MCF 10A (cell line): ENCODE measurements at regions not wholly inside any gene's neighbourhood (a gene's known extent, or its start where the extent isn't known, plus 50 kb on each side); places are given as distances from the start of the nearest gene placed in this dataset.
"Not testable (repeated sequence)": the region's sequence is repeated elsewhere in the genome, so short reads cannot be mapped to it uniquely, and the experiment has no call there.

ENCODE experiments used
- BruUV-seq: library from RNA; stranded (reverse); fragments of 400-500 nt; replicated peaks from 2 replicates; lab custom pipeline; 2021; lab: Mats Ljungman, UMichigan
- CTCF ChIA-PET: fragments of 300-600 bp; sonication (Branson Sonifier 250); formaldehyde crosslinking; extraction: SDS; loops from one replicate; lab custom pipeline; 2021; ENCODE audit warnings: antibody characterized with exemption, inconsistent platforms; lab: Yijun Ruan, JAX
- POLR2A ChIA-PET: fragments of 300-600, 350-650 bp; sonication (Branson Sonifier 250); formaldehyde crosslinking; extraction: SDS; loops from one replicate; lab custom pipeline; 2020; ENCODE audit warnings: antibody characterized with exemption, inconsistent platforms; lab: Yijun Ruan, JAX
- DNase-seq: peaks from one replicate; pipeline ENCODE4 v3.0.0-alpha.2; 2018; ENCODE audit not compliant: unreplicated experiment
- H3K27ac Mint-ChIP-seq: one replicate; pipeline ENCODE4 v1.8.0; 2022; ENCODE audit warnings: mild to moderate bottlenecking, low read depth, mixed read lengths; ENCODE audit not compliant: unreplicated experiment
- H3K27me3 Mint-ChIP-seq: one replicate; pipeline ENCODE4 v1.8.0; 2022; ENCODE audit warnings: mixed read lengths; ENCODE audit not compliant: insufficient read depth, unreplicated experiment
- H3K36me3 Mint-ChIP-seq: one replicate; pipeline ENCODE4 v1.8.0; 2022; ENCODE audit warnings: mild to moderate bottlenecking, moderate library complexity, mixed read lengths; ENCODE audit not compliant: insufficient read depth, unreplicated experiment
- H3K4me1 Mint-ChIP-seq: one replicate; pipeline ENCODE4 v1.8.0; 2022; ENCODE audit warnings: mixed read lengths; ENCODE audit not compliant: insufficient read depth, unreplicated experiment
- H3K4me3 Mint-ChIP-seq: one replicate; pipeline ENCODE4 v1.8.0; 2022; ENCODE audit warnings: mild to moderate bottlenecking, moderate library complexity, mixed read lengths; ENCODE audit not compliant: unreplicated experiment
- H3K9me3 Mint-ChIP-seq: one replicate; pipeline ENCODE4 v1.8.0; 2022; ENCODE audit warnings: mixed read lengths; ENCODE audit not compliant: unreplicated experiment
- intact Hi-C: fragments of 100-400 bp; cut with micrococcal nuclease; formaldehyde crosslinking; loops from 2 replicates; pipeline ENCODE4 v1.14.1; 2022
- TF ChIP-seq, protein P1 (sequence below): fragments of 200-600 bp; IDR thresholded peaks from one replicate; pipeline ENCODE4 v1.8.0; 2022; ENCODE audit warnings: antibody characterized with exemption, mild to moderate bottlenecking; ENCODE audit not compliant: unreplicated experiment

DNA sequence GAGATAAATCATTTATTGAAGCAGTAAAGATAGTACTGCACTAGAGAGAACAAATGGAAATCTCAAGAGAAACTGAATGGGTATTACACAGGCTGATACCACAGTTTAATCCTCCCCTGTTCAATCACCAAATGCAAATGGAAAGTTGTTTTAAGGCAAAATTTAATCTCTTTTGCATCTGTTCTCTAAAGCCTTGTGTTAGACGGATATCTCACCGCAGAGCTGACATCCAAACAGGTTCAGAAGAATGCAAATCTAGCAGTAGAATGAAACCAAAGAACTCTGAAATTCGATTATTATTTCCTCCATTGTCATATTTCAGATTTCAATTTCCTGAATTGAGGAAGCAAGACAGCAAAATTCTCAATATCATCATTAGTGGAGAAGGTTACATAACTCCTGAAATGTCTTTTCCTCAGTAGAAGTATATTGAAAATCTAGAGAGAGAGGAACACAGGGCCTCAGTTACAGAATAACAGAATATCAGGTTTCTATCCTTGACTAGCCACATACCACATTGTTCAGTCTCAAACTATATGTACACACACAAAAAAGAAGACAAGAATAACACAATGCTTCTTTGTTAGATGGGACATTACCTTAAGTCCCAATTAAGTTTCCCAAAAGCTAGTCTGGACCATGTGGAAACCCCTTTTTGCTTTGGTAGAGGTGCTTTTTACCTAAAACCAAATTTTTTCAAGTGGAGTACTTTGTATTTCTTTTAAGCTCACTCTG is 94.1 kb upstream of the BANK1 start:
- no peaks in the 10 kb centered on the region for H3K36me3 Mint-ChIP-seq
- CTCF ChIA-PET, result interaction anchor here (0.6 kb wide), 3 partner anchors 59 to 472 kb away, joined by 3 read pairs; no protein-coding TSS in a partner anchor
- no peak overlapping the region for H3K4me3 Mint-ChIP-seq
- H3K27ac Mint-ChIP-seq, result no peak overlapping the region
- H3K27me3 Mint-ChIP-seq, result no peaks in the 10 kb centered on the region
- H3K4me1 Mint-ChIP-seq, result peaks cover 21% of the 10 kb centered on the region
- intact Hi-C loops, result no loop called here
- no TSS peak for BruUV-seq
- DNase-seq, result no peak
- no peaks in the 10 kb centered on the region for H3K9me3 Mint-ChIP-seq
- TF ChIP-seq, protein P1, sequence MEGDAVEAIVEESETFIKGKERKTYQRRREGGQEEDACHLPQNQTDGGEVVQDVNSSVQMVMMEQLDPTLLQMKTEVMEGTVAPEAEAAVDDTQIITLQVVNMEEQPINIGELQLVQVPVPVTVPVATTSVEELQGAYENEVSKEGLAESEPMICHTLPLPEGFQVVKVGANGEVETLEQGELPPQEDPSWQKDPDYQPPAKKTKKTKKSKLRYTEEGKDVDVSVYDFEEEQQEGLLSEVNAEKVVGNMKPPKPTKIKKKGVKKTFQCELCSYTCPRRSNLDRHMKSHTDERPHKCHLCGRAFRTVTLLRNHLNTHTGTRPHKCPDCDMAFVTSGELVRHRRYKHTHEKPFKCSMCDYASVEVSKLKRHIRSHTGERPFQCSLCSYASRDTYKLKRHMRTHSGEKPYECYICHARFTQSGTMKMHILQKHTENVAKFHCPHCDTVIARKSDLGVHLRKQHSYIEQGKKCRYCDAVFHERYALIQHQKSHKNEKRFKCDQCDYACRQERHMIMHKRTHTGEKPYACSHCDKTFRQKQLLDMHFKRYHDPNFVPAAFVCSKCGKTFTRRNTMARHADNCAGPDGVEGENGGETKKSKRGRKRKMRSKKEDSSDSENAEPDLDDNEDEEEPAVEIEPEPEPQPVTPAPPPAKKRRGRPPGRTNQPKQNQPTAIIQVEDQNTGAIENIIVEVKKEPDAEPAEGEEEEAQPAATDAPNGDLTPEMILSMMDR, result no peak
- POLR2A ChIA-PET, result no interaction called here

DNA sequence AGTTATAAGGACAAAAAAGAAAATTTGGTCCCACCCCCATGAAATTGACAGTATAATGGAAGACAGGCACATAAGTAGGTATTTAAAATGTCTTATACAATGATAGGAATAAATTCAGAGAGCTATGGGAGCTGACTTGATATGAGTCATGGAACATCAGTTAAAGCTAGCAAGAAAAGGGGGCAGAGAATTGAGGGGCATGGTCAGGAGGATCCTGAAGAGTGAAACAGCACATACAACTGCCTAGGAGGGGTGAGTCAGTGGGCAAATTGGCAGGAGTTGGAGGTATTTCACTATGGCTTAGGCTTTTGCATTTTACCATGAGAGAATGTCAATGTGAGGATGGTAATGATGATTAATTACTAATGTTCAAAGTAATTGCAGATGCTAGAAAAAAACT is 95.4 kb upstream of the BANK1 start:
- ChIA-PET CTCF (no interaction called here), POLR2A (interaction anchor here (0.9 kb wide), 1 partner anchor 347 kb away, joined by 4 read pairs; no protein-coding TSS in a partner anchor)
- H3K27me3 Mint-ChIP-seq, result no peaks in the 10 kb centered on the region
- no peaks in the 10 kb centered on the region for H3K9me3 Mint-ChIP-seq
- TF ChIP-seq, protein P1, result no peak
- H3K4me3 Mint-ChIP-seq, result no peak overlapping the region
- H3K27ac Mint-ChIP-seq, result no peak overlapping the region
- H3K4me1 Mint-ChIP-seq, result peaks cover 21% of the 10 kb centered on the region
- BruUV-seq, result no TSS peak
- peak; percentile 21 for DNase-seq
- intact Hi-C loops, result no loop called here
- H3K36me3 Mint-ChIP-seq, result no peaks in the 10 kb centered on the region

DNA sequence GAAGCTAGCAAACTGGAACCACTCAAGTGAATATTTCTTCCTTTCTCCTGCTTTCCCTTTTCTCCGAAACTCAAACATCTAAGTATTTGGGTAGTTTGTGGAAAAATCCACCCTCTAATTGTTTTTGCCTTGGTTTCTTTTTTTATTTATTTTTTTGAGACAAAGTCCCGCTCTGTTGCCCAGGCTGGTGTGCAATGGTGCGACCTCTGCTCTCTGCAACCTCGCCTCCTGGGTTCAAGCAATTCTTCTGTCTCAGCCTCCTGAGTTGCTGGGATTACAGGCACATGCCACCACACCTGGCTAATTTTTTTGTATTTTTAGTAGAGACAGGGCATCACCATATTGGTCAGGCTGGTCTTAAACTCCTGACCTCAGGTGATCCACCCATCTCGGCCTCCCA is 96.1 kb upstream of the BANK1 start:
- H3K36me3 Mint-ChIP-seq, intact Hi-C loops, BruUV-seq, DNase-seq, H3K4me3 Mint-ChIP-seq, H3K9me3 Mint-ChIP-seq, CTCF ChIA-PET, H3K27me3 Mint-ChIP-seq: not testable (repeated sequence)
- POLR2A ChIA-PET, result interaction anchor here (0.6 to 2.2 kb wide), 2 partner anchors 29 to 51 kb away, joined by 3 to 8 read pairs; no protein-coding TSS in a partner anchor
- Mint-ChIP-seq H3K27ac (peak overlapping the region; percentile 67), H3K4me1 (peaks cover 21% of the 10 kb centered on the region)

DNA sequence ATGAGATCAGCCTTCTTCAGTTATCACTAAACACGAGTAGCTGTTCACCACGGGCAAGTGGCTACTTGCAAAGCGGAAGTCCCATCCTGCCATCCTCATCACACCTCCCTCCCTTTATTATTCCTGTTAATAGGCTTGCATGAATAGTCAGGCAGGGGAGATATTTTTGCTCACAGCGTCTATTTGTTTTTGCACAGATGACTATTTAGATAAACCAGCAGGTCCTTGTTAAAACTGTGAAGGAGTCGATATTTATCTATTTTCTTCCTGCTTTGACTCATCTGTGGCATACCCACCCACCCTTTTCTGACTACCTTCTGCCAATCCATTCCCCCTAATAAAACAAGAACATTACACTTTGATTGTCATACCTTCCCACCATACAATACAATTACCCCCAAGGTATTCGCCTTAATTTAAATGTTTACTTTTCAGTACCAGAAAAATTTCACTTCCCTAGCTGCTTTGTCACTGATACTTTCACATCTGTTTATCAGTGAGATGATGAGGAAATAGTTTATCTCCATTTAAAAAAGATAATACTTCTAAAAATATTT is 96.6 kb upstream of the BANK1 start:
- H3K36me3 Mint-ChIP-seq, result no peaks in the 10 kb centered on the region
- ChIA-PET CTCF (interaction anchor here (0.6 kb wide), 1 partner anchor 13 kb away, joined by 3 read pairs; no protein-coding TSS in a partner anchor), POLR2A (interaction anchor here (0.6 to 2.2 kb wide), 4 partner anchors 13 to 346 kb away, joined by 3 to 8 read pairs (median 4); no protein-coding TSS in a partner anchor)
- H3K4me1 Mint-ChIP-seq, result peaks cover 21% of the 10 kb centered on the region
- H3K4me3 Mint-ChIP-seq, result no peak overlapping the region
- H3K27ac Mint-ChIP-seq, result peak overlapping the region; percentile 67
- no TSS peak for BruUV-seq
- no peaks in the 10 kb centered on the region for H3K27me3 Mint-ChIP-seq
- TF ChIP-seq, protein P1, result no peak
- H3K9me3 Mint-ChIP-seq, result no peaks in the 10 kb centered on the region
- intact Hi-C loops, result no loop called here
- DNase-seq, result peak; percentile 33
